ENCODE measurements at regions not wholly inside any gene's neighbourhood (a gene's known extent, or its start where the extent isn't known, plus 50 kb on each side); places are given as distances from the start of the nearest gene placed in this dataset.
"Not testable (repeated sequence)": the region's sequence is repeated elsewhere in the genome, so short reads cannot be mapped to it uniquely, and the experiment has no call there.

GRCh38 chr2:236485519-236485918 is 84.1 kb upstream of the ACKR3 start:
- ATAC-seq (ENCODE audit: low read depth) (no peak), DNase-seq (no peak)
- no peak overlapping the region for H3K4me3 Mint-ChIP-seq
- H3K27me3 Mint-ChIP-seq, result no peaks in the 10 kb centered on the region
- POLR2A ChIA-PET, result no interaction called here
- peaks cover 2% of the 10 kb centered on the region for H3K4me1 Mint-ChIP-seq
- no peaks in the 10 kb centered on the region for H3K36me3 Mint-ChIP-seq
- H3K9me3 Mint-ChIP-seq, result peaks cover 10% of the 10 kb centered on the region
- no peak overlapping the region for H3K27ac Mint-ChIP-seq

- DNase-seq; H3K4me3 Mint-ChIP-seq; H3K27ac Mint-ChIP-seq; H3K36me3 Mint-ChIP-seq; ATAC-seq (ENCODE audit: low read depth); H3K4me1 Mint-ChIP-seq; H3K27me3 Mint-ChIP-seq; POLR2A ChIA-PET; H3K9me3 Mint-ChIP-seq: not testable (repeated sequence)
Measured at GRCh38 chr2:236489083-236489482, 80.5 kb upstream of the ACKR3 start.

GRCh38 chr2:236489895-236490404 is 79.7 kb upstream of the ACKR3 start:
- Mint-ChIP-seq H3K27ac (no peak overlapping the region), H3K4me3 (no peak overlapping the region)
- no peak for ATAC-seq (ENCODE audit: low read depth)

GRCh38 chr2:236496340-236496739 is 73.3 kb upstream of the ACKR3 start:
- Mint-ChIP-seq H3K9me3 (peaks cover 1% of the 10 kb centered on the region), H3K27ac (no peak overlapping the region), H3K4me1 (no peaks in the 10 kb centered on the region), H3K27me3 (peaks cover 3% of the 10 kb centered on the region), H3K4me3 (no peak overlapping the region), H3K36me3 (peaks cover 3% of the 10 kb centered on the region)
- ATAC-seq (ENCODE audit: low read depth) (no peak), DNase-seq (no peak)
- POLR2A ChIA-PET, result no interaction called here

More at GRCh38 chr2:236489895-236490404, 79.7 kb upstream of the ACKR3 start:
- no peak for DNase-seq
- Mint-ChIP-seq H3K9me3 (peaks cover 1% of the 10 kb centered on the region), H3K27me3 (no peaks in the 10 kb centered on the region), H3K4me1 (peaks cover 2% of the 10 kb centered on the region), H3K36me3 (peaks cover 1% of the 10 kb centered on the region)
- POLR2A ChIA-PET, result no interaction called here

- no peak for DNase-seq
- Mint-ChIP-seq H3K27me3 (peaks cover 6% of the 10 kb centered on the region), H3K4me1 (no peaks in the 10 kb centered on the region), H3K36me3 (peaks cover 2% of the 10 kb centered on the region), H3K4me3 (no peak overlapping the region), H3K27ac (no peak overlapping the region), H3K9me3 (peaks cover under 1% of the 10 kb centered on the region)
- POLR2A ChIA-PET, result no interaction called here
- ATAC-seq (ENCODE audit: low read depth), result no peak
Measured at GRCh38 chr2:236498369-236498768, 71.3 kb upstream of the ACKR3 start.

- no peak for DNase-seq
- no peaks in the 10 kb centered on the region for H3K9me3 Mint-ChIP-seq
- H3K27ac Mint-ChIP-seq, result no peak overlapping the region
- peaks cover 6% of the 10 kb centered on the region for H3K27me3 Mint-ChIP-seq
- peaks cover 1% of the 10 kb centered on the region for H3K36me3 Mint-ChIP-seq
- POLR2A ChIA-PET, result no interaction called here
- ATAC-seq (ENCODE audit: low read depth), result no peak
- no peaks in the 10 kb centered on the region for H3K4me1 Mint-ChIP-seq
- H3K4me3 Mint-ChIP-seq, result no peak overlapping the region
Measured at GRCh38 chr2:236499691-236500578, 69.7 kb upstream of the ACKR3 start.

GRCh38 chr2:236501026-236501425 is 68.6 kb upstream of the ACKR3 start:
- POLR2A ChIA-PET, result no interaction called here
- H3K4me3 Mint-ChIP-seq, result no peak overlapping the region
- no peaks in the 10 kb centered on the region for H3K4me1 Mint-ChIP-seq
- no peak overlapping the region for H3K27ac Mint-ChIP-seq
- DNase-seq, result no peak
- peaks cover 4% of the 10 kb centered on the region for H3K9me3 Mint-ChIP-seq
- H3K27me3 Mint-ChIP-seq, result peaks cover 14% of the 10 kb centered on the region
- no peak for ATAC-seq (ENCODE audit: low read depth)
- H3K36me3 Mint-ChIP-seq, result peaks cover 4% of the 10 kb centered on the region

GRCh38 chr2:236501531-236501930 is 68.1 kb upstream of the ACKR3 start:
- H3K27me3 Mint-ChIP-seq, result peaks cover 19% of the 10 kb centered on the region
- no peak overlapping the region for H3K27ac Mint-ChIP-seq
- no peak for DNase-seq
- H3K4me1 Mint-ChIP-seq, result no peaks in the 10 kb centered on the region
- H3K9me3 Mint-ChIP-seq, result peaks cover 4% of the 10 kb centered on the region
- no peak for ATAC-seq (ENCODE audit: low read depth)
- no peak overlapping the region for H3K4me3 Mint-ChIP-seq
- POLR2A ChIA-PET, result no interaction called here
- H3K36me3 Mint-ChIP-seq, result peaks cover 6% of the 10 kb centered on the region

- ATAC-seq (ENCODE audit: low read depth) (no peak), DNase-seq (no peak)
- POLR2A ChIA-PET, result no interaction called here
- Mint-ChIP-seq H3K36me3 (peaks cover 6% of the 10 kb centered on the region), H3K27ac (no peak overlapping the region), H3K9me3 (peaks cover 4% of the 10 kb centered on the region), H3K4me1 (peaks cover 6% of the 10 kb centered on the region), H3K27me3 (peaks cover 29% of the 10 kb centered on the region), H3K4me3 (no peak overlapping the region)
Measured at GRCh38 chr2:236503100-236503499, 66.5 kb upstream of the ACKR3 start.

GRCh38 chr2:236503583-236503982 is 66.0 kb upstream of the ACKR3 start:
- H3K4me1 Mint-ChIP-seq, result peaks cover 6% of the 10 kb centered on the region
- no peak for DNase-seq
- POLR2A ChIA-PET, result no interaction called here
- H3K4me3 Mint-ChIP-seq, result no peak overlapping the region
- H3K27ac Mint-ChIP-seq, result no peak overlapping the region
- H3K36me3 Mint-ChIP-seq, result peaks cover 6% of the 10 kb centered on the region
- ATAC-seq (ENCODE audit: low read depth), result no peak
- peaks cover 34% of the 10 kb centered on the region for H3K27me3 Mint-ChIP-seq
- peaks cover 4% of the 10 kb centered on the region for H3K9me3 Mint-ChIP-seq

GRCh38 chr2:236505041-236505440 is 64.6 kb upstream of the ACKR3 start:
- Mint-ChIP-seq H3K36me3 (peaks cover 6% of the 10 kb centered on the region), H3K27me3 (peaks cover 40% of the 10 kb centered on the region), H3K4me3 (no peak overlapping the region), H3K4me1 (peaks cover 8% of the 10 kb centered on the region), H3K27ac (no peak overlapping the region), H3K9me3 (peaks cover 4% of the 10 kb centered on the region)
- POLR2A ChIA-PET, result no interaction called here
- DNase-seq, result no peak
- no peak for ATAC-seq (ENCODE audit: low read depth)

GRCh38 chr2:236505648-236506047 is 64.0 kb upstream of the ACKR3 start:
- peaks cover 6% of the 10 kb centered on the region for H3K36me3 Mint-ChIP-seq
- H3K9me3 Mint-ChIP-seq, result peaks cover 4% of the 10 kb centered on the region
- H3K4me3 Mint-ChIP-seq, result no peak overlapping the region
- POLR2A ChIA-PET, result no interaction called here
- H3K27ac Mint-ChIP-seq, result no peak overlapping the region
- H3K4me1 Mint-ChIP-seq, result peaks cover 10% of the 10 kb centered on the region
- H3K27me3 Mint-ChIP-seq, result peaks cover 39% of the 10 kb centered on the region
- ATAC-seq (ENCODE audit: low read depth) (no peak), DNase-seq (no peak)

GRCh38 chr2:236507393-236508085 is 62.1 kb upstream of the ACKR3 start:
- H3K9me3 Mint-ChIP-seq, result peaks cover 4% of the 10 kb centered on the region
- POLR2A ChIA-PET, result interaction anchor here (1.2 kb wide), 1 partner anchor 63 kb away, joined by 6 read pairs; the partner anchor contains the start of gene ACKR3
- H3K27me3 Mint-ChIP-seq, result peaks cover 36% of the 10 kb centered on the region

GRCh38 chr2:236508466-236508865 is 61.2 kb upstream of the ACKR3 start:
- Mint-ChIP-seq H3K27me3 (peaks cover 36% of the 10 kb centered on the region), H3K36me3 (peaks cover 5% of the 10 kb centered on the region), H3K4me1 (peaks cover 10% of the 10 kb centered on the region), H3K9me3 (peaks cover 4% of the 10 kb centered on the region), H3K4me3 (no peak overlapping the region), H3K27ac (no peak overlapping the region)
- POLR2A ChIA-PET, result interaction anchor here (0.7 kb wide), 1 partner anchor 61 kb away, joined by 3 read pairs; the partner anchor contains the start of gene ACKR3
- DNase-seq (no peak), ATAC-seq (ENCODE audit: low read depth) (no peak)

More at GRCh38 chr2:236507393-236508085, 62.1 kb upstream of the ACKR3 start:
- H3K27ac Mint-ChIP-seq, result no peak overlapping the region
- peaks cover 10% of the 10 kb centered on the region for H3K4me1 Mint-ChIP-seq
- H3K36me3 Mint-ChIP-seq, result peaks cover 5% of the 10 kb centered on the region
- peak; percentile 73 for DNase-seq
- peak overlapping the region; percentile 67 for H3K4me3 Mint-ChIP-seq
- ATAC-seq (ENCODE audit: low read depth), result peak; percentile 87
